ENCODE measurements at regions not wholly inside any gene's neighbourhood (a gene's known extent, or its start where the extent isn't known, plus 50 kb on each side); places are given as distances from the start of the nearest gene placed in this dataset.

DNA sequence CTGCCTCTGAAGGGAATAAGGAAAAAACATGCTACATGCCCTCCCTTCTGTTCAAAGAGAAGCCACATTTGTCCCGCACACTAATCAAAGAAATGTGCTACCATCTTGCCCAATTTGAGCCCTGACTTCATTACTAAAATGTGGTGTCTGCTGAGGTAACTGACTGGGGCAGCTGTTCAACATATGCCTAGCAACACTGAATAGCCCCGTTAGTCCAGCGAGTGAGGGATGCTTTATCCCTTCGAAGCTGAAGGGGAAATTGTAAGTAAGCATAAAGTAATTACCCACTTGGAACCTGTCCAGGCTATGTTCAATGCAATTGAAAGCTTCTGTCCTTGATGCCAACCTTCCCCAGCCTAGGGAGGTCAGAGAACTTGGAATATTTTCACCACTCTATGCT lies 310.6 kb downstream of the SEC16B start:
- no peak for TF ChIP-seq EGR1 (IDR thresholded peaks at IDR 0.05)
- TF ChIP-seq TCF12 (IDR thresholded peaks at IDR 0.05; ENCODE audit: low read depth), result no peak
- no peak for TF ChIP-seq YY1 (IDR thresholded peaks at IDR 0.05; ENCODE audit: low read depth)
- TF ChIP-seq EP300 (IDR thresholded peaks at IDR 0.05; ENCODE audit: borderline replicate concordance), result no peak
- no peak for TF ChIP-seq TAF1 (IDR thresholded peaks at IDR 0.05; ENCODE audit: low read depth)
- TF ChIP-seq, protein P1, sequence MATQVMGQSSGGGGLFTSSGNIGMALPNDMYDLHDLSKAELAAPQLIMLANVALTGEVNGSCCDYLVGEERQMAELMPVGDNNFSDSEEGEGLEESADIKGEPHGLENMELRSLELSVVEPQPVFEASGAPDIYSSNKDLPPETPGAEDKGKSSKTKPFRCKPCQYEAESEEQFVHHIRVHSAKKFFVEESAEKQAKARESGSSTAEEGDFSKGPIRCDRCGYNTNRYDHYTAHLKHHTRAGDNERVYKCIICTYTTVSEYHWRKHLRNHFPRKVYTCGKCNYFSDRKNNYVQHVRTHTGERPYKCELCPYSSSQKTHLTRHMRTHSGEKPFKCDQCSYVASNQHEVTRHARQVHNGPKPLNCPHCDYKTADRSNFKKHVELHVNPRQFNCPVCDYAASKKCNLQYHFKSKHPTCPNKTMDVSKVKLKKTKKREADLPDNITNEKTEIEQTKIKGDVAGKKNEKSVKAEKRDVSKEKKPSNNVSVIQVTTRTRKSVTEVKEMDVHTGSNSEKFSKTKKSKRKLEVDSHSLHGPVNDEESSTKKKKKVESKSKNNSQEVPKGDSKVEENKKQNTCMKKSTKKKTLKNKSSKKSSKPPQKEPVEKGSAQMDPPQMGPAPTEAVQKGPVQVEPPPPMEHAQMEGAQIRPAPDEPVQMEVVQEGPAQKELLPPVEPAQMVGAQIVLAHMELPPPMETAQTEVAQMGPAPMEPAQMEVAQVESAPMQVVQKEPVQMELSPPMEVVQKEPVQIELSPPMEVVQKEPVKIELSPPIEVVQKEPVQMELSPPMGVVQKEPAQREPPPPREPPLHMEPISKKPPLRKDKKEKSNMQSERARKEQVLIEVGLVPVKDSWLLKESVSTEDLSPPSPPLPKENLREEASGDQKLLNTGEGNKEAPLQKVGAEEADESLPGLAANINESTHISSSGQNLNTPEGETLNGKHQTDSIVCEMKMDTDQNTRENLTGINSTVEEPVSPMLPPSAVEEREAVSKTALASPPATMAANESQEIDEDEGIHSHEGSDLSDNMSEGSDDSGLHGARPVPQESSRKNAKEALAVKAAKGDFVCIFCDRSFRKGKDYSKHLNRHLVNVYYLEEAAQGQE (IDR thresholded peaks at IDR 0.05; ENCODE audit: low read depth), result no peak
- TF ChIP-seq CEBPB (IDR thresholded peaks at IDR 0.05), result no peak
- no peak for TF ChIP-seq MAX (IDR thresholded peaks at IDR 0.05)
- TF ChIP-seq CREB1 (IDR thresholded peaks at IDR 0.05; ENCODE audit: low read depth), result no peak
- TF ChIP-seq ZBTB7A (IDR thresholded peaks at IDR 0.05; ENCODE audit: low read depth), result no peak
- no peak for TF ChIP-seq RAD21 (IDR thresholded peaks at IDR 0.05; ENCODE audit: low read depth)
